Rectal smooth muscle tissue (tissue), 1 donor: ENCODE measurements at regions not wholly inside any gene's neighbourhood (a gene's known extent, or its start where the extent isn't known, plus 50 kb on each side); places are given as distances from the start of the nearest gene placed in this dataset.

Experiments used
- H3K27ac ChIP-seq: one replicate; pipeline ENCODE4 v1.7.0; 2013; ENCODE audit warnings: low read depth, low read length, inconsistent platforms
- H3K27me3 ChIP-seq: one replicate; pipeline ENCODE4 v1.7.0; 2013; ENCODE audit warnings: low read length; ENCODE audit not compliant: control insufficient read depth, insufficient read depth
- H3K36me3 ChIP-seq: one replicate; pipeline ENCODE4 v1.7.0; 2013; ENCODE audit warnings: low read length; ENCODE audit not compliant: control insufficient read depth, insufficient read depth
- H3K4me1 ChIP-seq: one replicate; pipeline ENCODE4 v1.7.0; 2013; ENCODE audit warnings: low read length; ENCODE audit not compliant: control insufficient read depth, insufficient read depth
- H3K4me3 ChIP-seq: one replicate; pipeline ENCODE4 v1.7.0; 2013; ENCODE audit warnings: low read length
- H3K9ac ChIP-seq: one replicate; pipeline ENCODE4 v1.7.0; 2013; ENCODE audit warnings: low read length

- Histone ChIP-seq H3K4me3 (no peak overlapping the region), H3K27ac (no peak overlapping the region), H3K27me3 (no peaks in the 10 kb centered on the region), H3K4me1 (no peaks in the 10 kb centered on the region), H3K36me3 (no peaks in the 10 kb centered on the region), H3K9ac (no peak overlapping the region)
Observed at GRCh38 chr9:106528158-106528557, 334.8 kb upstream of the ZNF462 start.

- Histone ChIP-seq H3K27me3 (no peaks in the 10 kb centered on the region), H3K9ac (no peak overlapping the region), H3K4me1 (no peaks in the 10 kb centered on the region), H3K36me3 (no peaks in the 10 kb centered on the region), H3K4me3 (no peak overlapping the region), H3K27ac (no peak overlapping the region)
Observed at GRCh38 chr9:106529616-106530015, 333.4 kb upstream of the ZNF462 start.

GRCh38 chr9:106531491-106531890, 331.5 kb upstream of the ZNF462 start:
- Histone ChIP-seq H3K36me3 (no peaks in the 10 kb centered on the region), H3K4me1 (no peaks in the 10 kb centered on the region), H3K9ac (no peak overlapping the region), H3K4me3 (no peak overlapping the region), H3K27me3 (no peaks in the 10 kb centered on the region), H3K27ac (no peak overlapping the region)

- no peak overlapping the region for H3K9ac ChIP-seq
- no peaks in the 10 kb centered on the region for H3K27me3 ChIP-seq
- no peaks in the 10 kb centered on the region for H3K4me1 ChIP-seq
- H3K36me3 ChIP-seq, result no peaks in the 10 kb centered on the region
- H3K4me3 ChIP-seq, result no peak overlapping the region
- no peak overlapping the region for H3K27ac ChIP-seq
Observed at GRCh38 chr9:106532306-106533015, 330.5 kb upstream of the ZNF462 start.

GRCh38 chr9:106534800-106535199, 328.2 kb upstream of the ZNF462 start:
- no peaks in the 10 kb centered on the region for H3K27me3 ChIP-seq
- no peaks in the 10 kb centered on the region for H3K4me1 ChIP-seq
- no peaks in the 10 kb centered on the region for H3K36me3 ChIP-seq
- no peak overlapping the region for H3K27ac ChIP-seq
- H3K9ac ChIP-seq, result no peak overlapping the region
- no peak overlapping the region for H3K4me3 ChIP-seq

- no peak overlapping the region for H3K9ac ChIP-seq
- no peaks in the 10 kb centered on the region for H3K27me3 ChIP-seq
- H3K4me1 ChIP-seq, result no peaks in the 10 kb centered on the region
- H3K4me3 ChIP-seq, result no peak overlapping the region
- no peak overlapping the region for H3K27ac ChIP-seq
- H3K36me3 ChIP-seq, result no peaks in the 10 kb centered on the region
Observed at GRCh38 chr9:106535439-106535838, 327.5 kb upstream of the ZNF462 start.

GRCh38 chr9:106557996-106558667, 304.8 kb upstream of the ZNF462 start:
- Histone ChIP-seq H3K27ac (no peak overlapping the region), H3K4me1 (no peaks in the 10 kb centered on the region), H3K36me3 (no peaks in the 10 kb centered on the region), H3K9ac (no peak overlapping the region), H3K27me3 (no peaks in the 10 kb centered on the region), H3K4me3 (no peak overlapping the region)

GRCh38 chr9:106560540-106560939, 302.4 kb upstream of the ZNF462 start:
- Histone ChIP-seq H3K27me3 (no peaks in the 10 kb centered on the region), H3K9ac (no peak overlapping the region), H3K4me1 (no peaks in the 10 kb centered on the region), H3K27ac (no peak overlapping the region), H3K4me3 (no peak overlapping the region), H3K36me3 (no peaks in the 10 kb centered on the region)

GRCh38 chr9:106575823-106576222, 287.1 kb upstream of the ZNF462 start:
- H3K4me3 ChIP-seq, result no peak overlapping the region
- H3K36me3 ChIP-seq, result no peaks in the 10 kb centered on the region
- no peaks in the 10 kb centered on the region for H3K27me3 ChIP-seq
- H3K9ac ChIP-seq, result no peak overlapping the region
- peak overlapping the region; percentile 56 for H3K27ac ChIP-seq
- peaks cover 12% of the 10 kb centered on the region for H3K4me1 ChIP-seq

GRCh38 chr9:106576232-106576760, 286.7 kb upstream of the ZNF462 start:
- H3K27me3 ChIP-seq, result no peaks in the 10 kb centered on the region
- H3K4me3 ChIP-seq, result no peak overlapping the region
- no peaks in the 10 kb centered on the region for H3K36me3 ChIP-seq
- H3K9ac ChIP-seq, result no peak overlapping the region
- H3K4me1 ChIP-seq, result peaks cover 12% of the 10 kb centered on the region
- peak overlapping the region; percentile 56 for H3K27ac ChIP-seq

- no peak overlapping the region for H3K9ac ChIP-seq
- no peak overlapping the region for H3K27ac ChIP-seq
- no peaks in the 10 kb centered on the region for H3K27me3 ChIP-seq
- no peaks in the 10 kb centered on the region for H3K36me3 ChIP-seq
- peaks cover 12% of the 10 kb centered on the region for H3K4me1 ChIP-seq
- no peak overlapping the region for H3K4me3 ChIP-seq
Observed at GRCh38 chr9:106577121-106577520, 285.8 kb upstream of the ZNF462 start.

- H3K9ac ChIP-seq, result no peak overlapping the region
- H3K4me3 ChIP-seq, result no peak overlapping the region
- no peaks in the 10 kb centered on the region for H3K27me3 ChIP-seq
- peaks cover 12% of the 10 kb centered on the region for H3K4me1 ChIP-seq
- H3K27ac ChIP-seq, result no peak overlapping the region
- H3K36me3 ChIP-seq, result no peaks in the 10 kb centered on the region
Observed at GRCh38 chr9:106580546-106580945, 282.4 kb upstream of the ZNF462 start.

GRCh38 chr9:106581973-106582372, 281.0 kb upstream of the ZNF462 start:
- Histone ChIP-seq H3K27ac (no peak overlapping the region), H3K27me3 (no peaks in the 10 kb centered on the region), H3K9ac (no peak overlapping the region), H3K36me3 (no peaks in the 10 kb centered on the region), H3K4me1 (peaks cover 5% of the 10 kb centered on the region), H3K4me3 (no peak overlapping the region)
